ENCODE measurements at regions not wholly inside any gene's neighbourhood (a gene's known extent, or its start where the extent isn't known, plus 50 kb on each side); places are given as distances from the start of the nearest gene placed in this dataset.
"Not testable (repeated sequence)": the region's sequence is repeated elsewhere in the genome, so short reads cannot be mapped to it uniquely, and the experiment has no call there.

DNA sequence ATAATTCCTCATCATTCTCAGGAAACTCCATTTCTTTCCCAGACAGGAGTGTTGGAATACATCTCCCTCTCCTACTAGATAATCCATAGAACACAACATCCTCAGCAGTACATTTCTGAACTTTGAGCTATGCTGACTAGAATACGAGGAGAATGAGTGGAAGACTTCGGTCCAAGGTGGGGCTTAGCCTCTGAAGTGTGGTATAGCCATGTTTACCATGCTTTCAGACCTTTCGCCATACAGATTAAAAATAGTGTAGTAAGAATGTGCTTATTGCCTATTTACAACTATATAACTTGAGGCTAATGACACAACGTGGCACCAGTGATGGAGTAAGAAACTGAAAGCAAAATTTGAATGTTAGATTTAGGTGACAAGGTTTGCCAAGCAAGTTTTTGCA is 184.5 kb upstream of the KRR1 start:
- H3K27ac ChIP-seq = no peak overlapping the region
- no peak for DNase-seq (ENCODE audit: low read depth, low spot score)

DNA sequence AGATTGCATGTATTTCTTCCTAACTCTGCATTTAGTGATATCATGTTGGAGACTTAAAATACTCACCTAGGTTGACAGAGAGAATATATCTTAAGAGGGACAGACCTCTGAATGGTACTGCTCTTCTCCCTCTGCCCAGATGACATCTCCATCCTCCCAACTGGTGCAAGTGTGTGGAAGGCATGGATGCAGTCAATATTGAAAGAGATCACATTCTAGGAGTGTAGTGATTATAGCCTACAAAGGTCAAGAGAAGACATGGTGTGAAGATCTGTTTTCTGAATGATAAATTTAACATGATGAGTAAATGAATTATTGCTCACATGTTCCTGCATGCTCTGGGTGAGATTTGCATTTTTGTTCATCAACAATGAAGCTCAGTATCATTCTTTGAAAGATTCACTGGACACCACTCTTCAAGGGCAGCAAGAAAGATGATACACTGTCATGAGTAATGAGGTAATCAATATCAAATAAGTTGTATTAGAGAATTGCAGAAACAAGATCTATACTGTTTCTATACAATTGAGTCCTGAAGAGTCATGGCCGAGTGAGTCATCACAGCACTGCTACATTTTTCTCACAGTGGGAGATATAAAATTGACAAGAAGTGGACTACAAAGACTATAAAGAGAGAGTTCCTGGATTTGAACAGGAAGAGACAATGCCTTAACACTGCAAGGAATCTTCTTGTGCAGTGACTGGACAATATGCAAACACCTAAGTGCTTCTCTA is 183.3 kb upstream of the KRR1 start:
- DNase-seq (ENCODE audit: low read depth, low spot score) = no peak
- H3K27ac ChIP-seq = peak overlapping the region; percentile 95

DNA sequence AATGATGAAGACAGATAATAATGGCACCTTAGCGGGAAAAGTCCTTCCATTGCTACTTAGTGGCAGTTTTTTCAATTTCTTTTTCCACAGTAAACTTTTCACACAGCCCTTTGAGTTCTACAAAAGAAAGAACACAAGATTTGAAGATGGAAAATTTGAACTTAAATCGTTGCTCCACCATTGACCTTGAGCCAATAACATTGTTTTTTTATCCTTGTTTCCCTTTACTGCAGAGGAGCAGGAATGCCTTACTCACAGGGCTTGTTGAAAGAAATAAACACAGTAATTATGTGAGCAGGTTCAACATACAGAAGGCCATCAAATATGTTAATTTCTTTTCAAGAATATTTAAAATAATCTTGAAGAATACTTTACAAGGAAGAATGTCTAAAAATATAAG is 181.5 kb upstream of the KRR1 start:
- H3K27ac ChIP-seq = peak overlapping the region; percentile 95
- DNase-seq (ENCODE audit: low read depth, low spot score) = no peak

DNA sequence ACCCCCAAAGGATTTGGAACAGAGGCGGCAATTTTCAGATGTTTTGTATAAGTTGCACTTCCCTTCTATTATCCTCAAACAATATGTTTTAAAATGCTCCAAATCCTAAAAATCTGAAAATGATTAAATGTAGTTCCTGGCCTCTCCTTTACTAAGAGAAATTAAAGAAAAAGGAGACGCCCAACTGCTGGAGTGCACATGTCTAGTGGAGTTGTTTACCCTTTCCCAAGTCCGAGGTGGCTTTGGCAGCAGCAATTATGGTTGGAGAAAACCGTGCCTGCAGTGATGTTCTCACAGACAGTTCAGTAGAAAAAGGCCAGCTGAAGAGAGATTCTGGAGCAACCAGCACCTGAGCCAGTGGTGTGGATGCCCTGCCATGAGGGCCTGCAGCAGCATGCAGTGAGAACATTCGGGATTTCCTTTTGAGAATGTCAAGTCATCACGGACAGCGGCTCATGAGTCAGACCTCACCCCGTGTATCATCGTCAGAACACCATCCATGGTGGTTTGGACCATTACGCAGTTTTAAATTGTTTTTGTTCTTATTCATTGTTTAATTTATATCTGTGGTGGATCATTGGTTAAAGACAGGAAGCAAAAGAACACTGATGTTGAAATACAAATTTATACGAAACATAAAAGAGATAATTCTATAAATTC is 179.0 kb upstream of the KRR1 start:
- DNase-seq (ENCODE audit: low read depth, low spot score) = peak; percentile 97
- peak overlapping the region; percentile 95 for H3K27ac ChIP-seq

DNA sequence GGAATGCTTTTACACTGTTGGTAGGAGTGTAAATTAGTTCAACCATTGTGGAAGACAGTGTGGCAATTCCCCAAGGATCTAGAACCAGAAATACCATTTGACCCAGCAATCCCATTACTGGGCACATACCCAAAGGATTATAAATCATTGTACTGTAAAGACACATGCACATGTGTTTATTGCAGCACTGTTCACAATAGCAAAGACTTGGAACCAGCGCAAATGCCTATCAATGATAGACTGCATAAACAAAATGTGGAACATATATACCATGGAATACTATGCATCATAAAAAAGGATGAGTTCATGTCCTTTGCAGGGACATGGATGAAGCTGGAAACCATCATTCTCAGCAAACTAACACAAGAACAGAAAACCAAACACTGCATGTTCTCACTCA is 174.8 kb upstream of the KRR1 start:
- DNase-seq (ENCODE audit: low read depth, low spot score) = not testable (repeated sequence)
- peak overlapping the region; percentile 99 for H3K27ac ChIP-seq

DNA sequence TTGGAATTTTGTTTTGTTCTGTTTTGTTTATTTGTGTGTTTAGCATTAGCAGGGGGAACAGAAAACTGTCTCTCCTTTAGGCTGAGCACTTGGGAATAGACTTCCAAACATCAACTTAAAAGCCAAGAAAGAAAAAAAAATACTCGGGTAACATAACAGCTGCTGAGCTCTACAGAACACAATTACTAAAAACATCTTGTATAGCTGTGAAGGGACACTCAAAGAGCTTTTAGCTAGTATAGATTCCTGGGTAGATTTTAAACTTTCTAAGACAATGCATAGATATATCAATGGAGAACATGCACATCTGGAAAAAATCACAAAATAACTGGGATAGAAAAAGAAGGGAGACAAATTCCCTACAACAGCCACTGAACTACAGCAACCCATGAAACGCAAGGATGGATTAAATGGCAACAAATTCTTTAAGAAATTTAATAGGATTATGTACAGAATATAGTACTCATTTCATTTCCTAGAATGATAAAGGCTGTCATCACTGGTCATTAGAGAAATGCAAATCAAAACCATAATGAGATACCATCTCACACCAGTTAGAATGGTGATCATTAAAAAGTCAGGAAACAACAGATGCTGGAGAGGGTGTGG is 174.3 kb upstream of the KRR1 start:
- DNase-seq (ENCODE audit: low read depth, low spot score) = no peak
- H3K27ac ChIP-seq = peak overlapping the region; percentile 99

DNA sequence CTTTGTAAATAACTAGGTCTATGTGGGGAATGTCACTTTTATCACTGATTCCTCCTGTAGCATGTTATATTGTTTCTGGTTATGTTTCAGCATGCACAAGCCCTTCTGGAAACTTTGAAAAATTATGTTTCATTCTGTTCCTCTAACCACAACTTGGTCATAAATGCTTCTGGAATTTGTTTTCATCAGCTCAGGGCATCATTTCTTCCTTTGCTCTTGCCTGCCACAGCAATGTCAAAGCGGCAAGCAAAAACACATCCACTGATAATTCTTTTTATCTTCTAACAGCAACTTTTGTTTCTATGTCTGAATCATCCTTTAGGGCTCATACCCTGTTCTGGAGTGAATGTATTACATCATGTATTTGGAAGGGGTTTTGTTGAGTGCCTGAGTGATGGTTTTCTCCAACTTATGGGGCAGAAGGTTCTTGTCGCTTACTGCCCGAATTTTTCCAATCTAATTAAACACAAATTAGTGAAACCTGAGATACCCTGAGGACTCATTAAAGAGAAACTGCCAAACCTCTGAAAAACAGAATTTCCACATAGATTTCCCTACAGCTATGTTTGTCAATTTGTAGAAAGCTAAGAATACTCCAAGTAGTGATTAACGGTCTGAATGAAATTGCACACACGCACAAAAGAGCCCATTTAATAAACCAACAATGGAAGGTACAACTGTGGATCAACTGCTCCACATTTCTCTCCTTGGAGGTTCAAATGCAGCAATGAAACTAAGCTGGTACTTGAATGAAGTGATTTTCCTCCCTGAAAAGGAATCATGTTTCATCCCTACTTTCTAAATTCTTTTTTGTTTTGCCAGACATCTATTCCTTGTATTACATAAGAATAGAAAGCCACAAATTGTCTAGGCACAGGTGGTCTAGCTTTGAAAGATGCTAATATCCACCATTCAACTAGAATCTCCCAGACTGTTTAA is 173.5 kb upstream of the KRR1 start:
- DNase-seq (ENCODE audit: low read depth, low spot score) = peak; percentile 93

DNA sequence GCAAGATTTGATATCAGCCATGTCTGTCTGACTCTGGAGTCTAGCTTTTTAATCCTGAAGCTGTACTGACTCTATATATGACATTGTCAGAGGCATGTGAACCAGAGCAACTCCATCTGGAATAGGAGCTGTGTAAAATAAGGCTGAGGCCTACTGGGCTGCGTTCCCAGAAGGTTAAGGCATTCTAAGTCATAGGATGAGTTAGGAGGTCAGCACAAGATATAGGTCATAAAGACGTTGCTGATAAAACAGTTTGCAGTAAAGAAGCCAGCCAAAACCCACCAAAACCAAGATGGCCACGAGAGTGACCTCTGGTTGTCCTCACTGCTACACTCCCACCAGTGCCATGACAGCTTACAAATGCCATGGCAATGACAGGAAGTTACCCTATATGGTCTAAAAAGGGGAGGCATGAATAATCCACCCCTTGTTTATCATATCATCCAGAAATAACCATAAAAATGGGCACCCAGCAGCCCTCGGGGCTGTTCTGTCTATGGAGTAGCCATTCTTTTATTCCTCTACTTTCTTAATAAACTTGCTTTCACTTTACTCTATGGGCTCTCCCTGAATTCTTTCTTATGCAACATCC is 172.7 kb upstream of the KRR1 start:
- peak overlapping the region; percentile 99 for H3K27ac ChIP-seq
- not testable (repeated sequence) for DNase-seq (ENCODE audit: low read depth, low spot score)

More for the DNA sequence above, 173.5 kb upstream of the KRR1 start:
- peak overlapping the region; percentile 99 for H3K27ac ChIP-seq

DNA sequence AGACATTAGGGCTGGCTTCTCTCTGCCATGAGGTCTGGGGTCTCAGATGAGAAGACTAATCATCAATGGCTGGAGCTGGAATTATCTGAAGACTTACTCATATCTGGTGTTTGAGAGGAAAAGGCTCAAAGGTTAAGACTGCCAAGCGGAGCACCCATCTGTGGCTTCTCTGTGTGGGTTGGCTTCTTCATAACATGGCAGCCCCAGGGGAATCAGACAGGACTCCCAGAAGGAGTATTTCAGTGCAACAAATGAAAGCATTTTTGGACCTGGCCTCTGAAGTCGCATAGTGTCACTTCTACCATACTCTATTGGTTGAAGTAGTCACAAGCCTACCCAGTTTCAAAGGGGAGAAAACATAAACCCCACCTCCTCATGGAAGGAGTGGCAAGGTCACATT is 171.8 kb upstream of the KRR1 start:
- DNase-seq (ENCODE audit: low read depth, low spot score) = no peak
- peak overlapping the region; percentile 99 for H3K27ac ChIP-seq

DNA sequence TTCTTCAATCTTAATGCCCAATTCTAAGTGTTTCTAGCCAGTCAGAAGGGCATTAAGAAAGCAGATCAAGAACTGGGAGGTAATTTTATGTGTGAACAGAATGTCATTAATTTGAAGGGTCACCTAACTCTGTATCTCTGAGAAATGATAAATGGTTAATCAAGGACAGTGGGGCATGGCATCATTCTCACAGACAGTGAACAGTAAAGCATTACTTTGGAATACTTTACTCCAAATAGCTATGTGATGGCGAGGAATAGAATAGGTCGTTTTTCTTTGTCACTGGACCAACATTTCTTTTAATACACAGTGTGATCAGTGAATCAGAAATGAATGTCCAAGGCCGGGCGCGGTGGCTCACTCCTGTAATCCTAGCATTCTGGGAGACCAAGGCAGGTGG is 166.1 kb upstream of the KRR1 start:
- no peak for DNase-seq (ENCODE audit: low read depth, low spot score)
- H3K27ac ChIP-seq = no peak overlapping the region

DNA sequence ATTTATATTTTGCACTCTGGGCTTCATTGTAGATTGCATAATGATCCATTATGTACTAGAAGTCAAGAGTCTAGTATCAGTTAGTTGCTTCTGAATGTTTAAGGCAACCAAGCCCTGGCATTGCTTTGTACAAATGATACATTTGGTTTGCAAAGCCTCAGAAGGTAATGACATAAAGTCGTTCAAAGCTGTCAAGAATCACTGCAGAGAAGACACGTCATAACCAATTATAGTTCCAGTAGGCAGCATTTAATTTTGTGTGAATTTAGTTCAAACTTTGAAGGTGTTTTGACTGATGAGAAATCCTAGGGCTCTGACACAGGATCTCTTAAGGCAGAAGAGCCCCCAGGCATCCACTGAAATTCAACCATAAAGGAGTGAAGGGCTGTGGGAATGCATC is 163.0 kb upstream of the KRR1 start:
- DNase-seq (ENCODE audit: low read depth, low spot score) = no peak
- H3K27ac ChIP-seq = no peak overlapping the region

DNA sequence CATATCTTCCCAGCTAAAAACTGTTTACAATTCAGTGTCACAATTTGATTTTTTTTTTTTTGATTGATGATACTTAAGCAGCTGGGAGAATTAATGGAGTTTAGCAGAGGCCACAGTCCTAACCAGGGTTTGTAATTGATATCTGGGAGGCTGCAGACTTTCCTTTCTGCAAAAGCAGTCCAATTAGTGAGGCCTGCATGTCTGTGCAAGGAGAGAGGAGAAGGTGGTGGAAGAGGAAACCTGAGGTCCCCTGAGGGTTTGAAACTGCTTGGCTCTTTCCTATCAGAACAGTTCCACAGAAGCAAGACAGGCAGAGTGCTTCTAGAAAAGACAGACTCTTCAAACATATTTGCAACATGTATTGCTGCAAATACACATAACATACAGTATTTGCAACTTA is 160.8 kb upstream of the KRR1 start:
- DNase-seq (ENCODE audit: low read depth, low spot score) = no peak
- peak overlapping the region; percentile 36 for H3K27ac ChIP-seq

DNA sequence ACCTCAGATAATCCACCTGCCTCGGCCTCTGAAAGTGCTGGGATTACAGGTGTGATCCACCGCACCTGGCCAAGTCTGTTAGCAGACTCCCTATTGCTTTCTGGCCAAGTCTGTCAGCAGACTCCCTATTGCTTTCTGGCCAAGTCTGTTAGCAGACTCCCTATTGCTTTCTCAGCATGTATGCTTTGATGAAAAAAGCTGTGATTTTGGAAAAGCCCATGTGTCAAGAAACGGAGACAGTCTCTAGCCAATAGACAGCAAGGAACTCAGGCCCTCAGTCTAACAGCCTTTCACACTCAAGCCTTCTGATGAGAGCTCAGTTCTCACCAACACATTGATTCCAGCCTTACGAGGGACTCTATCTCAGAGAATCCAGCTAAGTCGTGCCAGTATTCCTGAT is 158.8 kb upstream of the KRR1 start:
- no peak overlapping the region for H3K27ac ChIP-seq
- DNase-seq (ENCODE audit: low read depth, low spot score) = no peak

DNA sequence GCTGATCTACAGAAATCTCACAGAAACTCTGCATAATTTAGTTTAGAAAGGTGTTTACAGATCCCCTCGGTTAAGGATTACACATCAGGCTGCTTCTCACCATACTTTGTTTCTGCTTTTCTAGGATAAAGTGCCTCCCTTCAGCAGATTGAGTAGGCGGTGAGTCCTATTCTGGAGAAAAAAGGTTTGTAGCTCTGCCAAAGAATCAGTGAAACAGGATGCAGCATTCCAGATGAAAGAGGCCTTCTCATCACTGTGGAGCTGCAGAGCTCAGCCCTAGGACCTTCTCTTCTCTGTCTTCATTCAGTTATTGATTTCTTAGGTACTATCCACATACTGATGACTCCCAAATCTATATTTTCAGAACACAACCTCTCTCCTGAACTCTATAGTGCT is 155.5 kb upstream of the KRR1 start:
- DNase-seq (ENCODE audit: low read depth, low spot score) = no peak
- H3K27ac ChIP-seq = peak overlapping the region; percentile 47

DNA sequence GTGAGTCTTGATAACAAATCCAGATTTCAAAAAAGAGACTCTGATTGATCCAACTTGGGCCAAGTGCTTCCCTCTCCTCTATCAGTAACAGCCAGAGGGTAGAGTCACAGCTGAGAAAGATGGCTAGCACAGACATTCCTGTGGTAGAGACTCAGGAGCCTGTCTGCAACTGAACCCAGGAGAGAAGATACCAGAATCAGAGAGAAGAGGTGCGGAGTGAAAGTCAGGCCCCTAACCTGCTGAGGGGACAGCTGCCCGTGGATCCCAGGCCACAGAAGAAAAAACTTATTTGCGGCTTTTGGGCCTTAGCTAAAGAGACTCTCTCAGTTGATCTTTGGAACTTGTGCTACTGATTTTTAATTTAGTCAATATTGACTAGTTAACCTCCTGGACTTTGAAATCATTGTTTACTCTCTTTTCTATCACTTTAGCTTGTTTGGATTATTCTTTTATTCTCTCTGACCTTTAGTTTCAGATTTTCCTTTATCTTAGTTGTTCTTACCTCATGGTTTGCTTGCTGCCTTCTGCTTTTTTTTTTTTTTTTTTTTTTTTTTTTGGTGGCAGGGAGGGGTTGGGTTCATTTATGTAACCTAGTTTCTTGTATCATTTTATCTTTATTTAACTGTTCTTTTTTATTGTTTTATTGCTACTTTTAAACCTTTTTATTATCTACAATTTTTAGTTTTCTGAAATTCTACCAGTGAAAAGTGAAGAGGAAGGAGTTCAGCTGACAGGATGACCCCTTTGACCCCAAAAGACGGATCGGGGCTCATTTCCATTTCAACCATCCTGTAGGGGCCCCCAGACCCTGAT is 154.9 kb upstream of the KRR1 start:
- DNase-seq (ENCODE audit: low read depth, low spot score) = no peak
- H3K27ac ChIP-seq = peak overlapping the region; percentile 47

DNA sequence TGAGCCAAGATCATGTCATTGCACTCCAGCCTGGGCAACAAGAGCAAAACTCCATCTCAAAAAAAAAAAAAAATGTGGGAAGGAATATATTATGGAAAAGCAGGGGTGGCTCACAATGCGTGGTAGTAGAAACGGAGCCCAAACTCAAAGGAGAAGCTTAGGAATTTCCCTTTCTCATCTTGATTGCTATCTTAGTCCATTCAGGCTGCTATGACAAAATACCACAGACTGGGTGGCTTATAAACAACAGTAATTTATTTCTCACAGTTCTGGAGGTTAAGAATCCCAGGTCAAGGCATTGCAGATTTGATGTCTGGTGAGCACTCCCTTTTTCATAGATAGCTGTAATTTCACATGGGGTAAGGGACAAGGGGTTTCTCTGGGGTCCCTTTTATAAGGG is 153.8 kb upstream of the KRR1 start:
- no peak overlapping the region for H3K27ac ChIP-seq
- DNase-seq (ENCODE audit: low read depth, low spot score) = no peak

DNA sequence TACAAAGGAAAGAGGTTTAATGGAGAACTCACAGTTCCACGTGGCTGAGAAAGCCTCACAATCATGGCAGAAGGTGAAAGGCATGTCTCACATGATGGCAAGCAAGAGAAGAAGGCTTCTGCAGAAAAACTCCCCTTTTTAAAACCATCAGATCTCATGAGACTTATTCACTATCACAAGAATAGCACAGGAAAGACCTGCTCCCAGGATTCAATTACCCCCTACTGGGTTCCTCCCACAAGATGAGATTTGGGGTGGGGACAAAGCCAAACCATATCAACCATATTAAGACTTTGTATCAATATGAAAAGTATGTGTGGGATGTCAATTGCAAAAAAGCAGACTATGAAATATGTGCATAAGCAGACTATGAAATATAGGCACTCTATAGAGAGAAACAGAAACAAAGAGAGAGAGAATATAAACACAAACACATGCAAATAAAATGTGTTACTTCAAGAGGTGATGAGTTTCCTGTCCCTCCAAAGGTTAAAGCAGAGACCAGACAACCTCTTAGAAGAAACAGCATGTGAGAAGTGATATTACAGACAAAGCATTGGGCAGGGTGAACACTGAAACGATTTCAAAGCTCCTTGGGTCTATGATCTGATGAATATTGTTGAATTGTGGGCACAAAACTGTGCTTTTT is 151.2 kb upstream of the KRR1 start:
- DNase-seq (ENCODE audit: low read depth, low spot score) = no peak

DNA sequence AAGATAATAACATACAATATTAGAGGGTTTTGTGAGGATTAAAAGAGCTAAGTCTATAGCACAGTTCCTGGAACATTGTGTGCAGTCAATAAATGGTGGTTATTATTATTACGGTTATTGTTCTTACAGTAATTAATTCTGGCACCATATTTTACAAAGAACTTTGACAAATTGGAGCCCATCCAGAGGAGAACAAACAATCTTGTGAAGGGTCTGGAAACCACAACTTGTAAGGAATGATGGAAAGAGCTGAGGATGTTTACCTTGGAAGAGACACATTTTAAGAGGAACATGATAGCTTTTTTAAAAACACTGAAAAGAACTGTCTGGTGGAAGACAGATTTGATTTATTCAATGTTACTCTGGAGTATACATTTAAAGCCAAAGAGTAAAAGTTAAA is 150.5 kb upstream of the KRR1 start:
- H3K27ac ChIP-seq = peak overlapping the region; percentile 100
- no peak for DNase-seq (ENCODE audit: low read depth, low spot score)

More for the DNA sequence above, 151.2 kb upstream of the KRR1 start:
- H3K27ac ChIP-seq = peak overlapping the region; percentile 100

All from epithelial cell of prostate (primary cell).